H1 (cell line): ENCODE measurements at regions not wholly inside any gene's neighbourhood (a gene's known extent, or its start where the extent isn't known, plus 50 kb on each side); places are given as distances from the start of the nearest gene placed in this dataset.
"Not testable (repeated sequence)": the region's sequence is repeated elsewhere in the genome, so short reads cannot be mapped to it uniquely, and the experiment has no call there.

ENCODE experiments used
- CTCF ChIP-seq, 3 experiments: IDR thresholded peaks; 1 replicate in 2 of 3; 2 replicates in 1 of 3; pipeline versions ENCODE4 v1.5.1 to v1.6.1; 2011; ENCODE audit warnings: low read length in 3 of 3, mild to moderate bottlenecking in 3 of 3, inconsistent platforms in 2 of 3, low read depth in 1 of 3, moderate library complexity in 1 of 3; ENCODE audit not compliant: insufficient read depth in 1 of 3; ENCODE audit errors: control extremely low read depth in 1 of 3
- EP300 ChIP-seq, 2 experiments: IDR thresholded peaks; 1 replicate in 1 of 2; 2 replicates in 1 of 2; pipeline ENCODE4 v1.6.1; 2011 to 2012; ENCODE audit warnings: low read depth in 2 of 2, low read length in 2 of 2, mild to moderate bottlenecking in 2 of 2, borderline replicate concordance in 1 of 2, inconsistent platforms in 1 of 2, moderate library complexity in 1 of 2
- EZH2 ChIP-seq: fragments of 200-600 bp; sonication (generic); IDR thresholded peaks from 2 replicates; pipeline ENCODE4 v1.7.1; 2012; ENCODE audit warnings: low read depth, mild to moderate bottlenecking, moderate library complexity, low read length, inconsistent platforms; ENCODE audit not compliant: severe bottlenecking
- RAD21 ChIP-seq, 2 experiments: IDR thresholded peaks in 1 of 2; conservative IDR thresholded peaks in 1 of 2; 2 replicates each; pipeline ENCODE4 v1.6.1; 2011; ENCODE audit warnings: low read depth in 2 of 2, low read length in 2 of 2, improper control_type of control experiment in 1 of 2, inconsistent platforms in 1 of 2, mild to moderate bottlenecking in 1 of 2, moderate library complexity in 1 of 2

GRCh38 chr13:38071340-38071739, 201.8 kb upstream of the TRPC4 start:
- not testable (repeated sequence) for TF ChIP-seq CTCF (IDR thresholded peaks at IDR 0.05; ENCODE audit: control extremely low read depth in 1 of 3, insufficient read depth in 1 of 3, low read depth in 1 of 3, low read length in 3 of 3); EZH2; RAD21 (IDR thresholded peaks at IDR 0.05 in 1 of 2, conservative IDR thresholded peaks at IDR 0.05 in 1 of 2; ENCODE audit: low read depth in 2 of 2, low read length in 2 of 2); EP300 (IDR thresholded peaks at IDR 0.05; ENCODE audit: borderline replicate concordance in 1 of 2, low read depth in 2 of 2, low read length in 2 of 2)
